EH (cell line): ENCODE measurements at regions not wholly inside any gene's neighbourhood (a gene's known extent, or its start where the extent isn't known, plus 50 kb on each side); places are given as distances from the start of the nearest gene placed in this dataset.

Source experiments
- DNase-seq: peaks from one replicate; pipeline ENCODE4 v3.0.0-alpha.2; 2015; ENCODE audit warnings: low read depth

GRCh38 chr5:5795074-5795771 is 372.7 kb downstream of the ICE1 start:
- no peak for DNase-seq

- DNase-seq = no peak
Observed at GRCh38 chr5:5794118-5794560, 371.7 kb downstream of the ICE1 start.

GRCh38 chr5:5793242-5794117 is 371.0 kb downstream of the ICE1 start:
- DNase-seq = no peak

- DNase-seq = no peak
Observed at GRCh38 chr5:5792106-5792505, 369.6 kb downstream of the ICE1 start.

- DNase-seq = no peak
Observed at GRCh38 chr5:5788793-5789192, 366.3 kb downstream of the ICE1 start.

GRCh38 chr5:5787373-5787772 is 364.9 kb downstream of the ICE1 start:
- DNase-seq = no peak

GRCh38 chr5:5784101-5784500 is 361.6 kb downstream of the ICE1 start:
- DNase-seq = no peak

- no peak for DNase-seq
Observed at GRCh38 chr5:5783021-5783420, 360.5 kb downstream of the ICE1 start.

- no peak for DNase-seq
Observed at GRCh38 chr5:5782402-5782801, 359.9 kb downstream of the ICE1 start.

GRCh38 chr5:5781335-5781734 is 358.9 kb downstream of the ICE1 start:
- DNase-seq = no peak

GRCh38 chr5:5780253-5780652 is 357.8 kb downstream of the ICE1 start:
- DNase-seq = no peak

- DNase-seq = no peak
Observed at GRCh38 chr5:5777013-5777412, 354.5 kb downstream of the ICE1 start.

- DNase-seq = no peak
Observed at GRCh38 chr5:5772202-5772601, 349.7 kb downstream of the ICE1 start.

- no peak for DNase-seq
Observed at GRCh38 chr5:5770825-5771224, 348.3 kb downstream of the ICE1 start.

- DNase-seq = no peak
Observed at GRCh38 chr5:5767286-5767928, 344.9 kb downstream of the ICE1 start.

GRCh38 chr5:5765066-5765850 is 342.8 kb downstream of the ICE1 start:
- no peak for DNase-seq

- no peak for DNase-seq
Observed at GRCh38 chr5:5764246-5764645, 341.8 kb downstream of the ICE1 start.

- DNase-seq = no peak
Observed at GRCh38 chr5:5756762-5757161, 334.3 kb downstream of the ICE1 start.

GRCh38 chr5:5755888-5756287 is 333.4 kb downstream of the ICE1 start:
- no peak for DNase-seq

GRCh38 chr5:5752844-5753243 is 330.4 kb downstream of the ICE1 start:
- no peak for DNase-seq

GRCh38 chr5:5751987-5752386 is 329.5 kb downstream of the ICE1 start:
- no peak for DNase-seq

GRCh38 chr5:5751498-5751897 is 329.0 kb downstream of the ICE1 start:
- DNase-seq = no peak
